ENCODE measurements at regions not wholly inside any gene's neighbourhood (a gene's known extent, or its start where the extent isn't known, plus 50 kb on each side); places are given as distances from the start of the nearest gene placed in this dataset.
"Not testable (repeated sequence)": the region's sequence is repeated elsewhere in the genome, so short reads cannot be mapped to it uniquely, and the experiment has no call there.

DNA sequence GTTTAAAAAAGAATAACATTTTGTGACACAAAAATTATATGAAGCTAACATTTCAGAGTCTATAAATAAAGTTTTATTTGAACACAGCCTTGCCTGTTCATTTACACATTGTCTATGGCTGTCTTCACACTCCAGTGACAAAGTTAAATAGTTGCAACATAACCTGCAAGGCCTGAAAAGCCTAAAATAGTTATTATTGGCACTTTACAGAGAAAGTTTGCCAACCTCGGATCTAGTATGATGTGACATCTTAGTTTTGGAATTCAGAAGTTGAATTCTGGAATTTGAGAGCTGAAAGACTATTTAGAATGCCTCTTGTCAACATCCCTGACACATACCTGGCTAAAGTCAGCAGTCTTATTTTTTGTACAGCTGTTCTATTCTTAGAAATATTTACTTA, 68.3 kb downstream of the DYRK2 start:
- no peak for DNase-seq

DNA sequence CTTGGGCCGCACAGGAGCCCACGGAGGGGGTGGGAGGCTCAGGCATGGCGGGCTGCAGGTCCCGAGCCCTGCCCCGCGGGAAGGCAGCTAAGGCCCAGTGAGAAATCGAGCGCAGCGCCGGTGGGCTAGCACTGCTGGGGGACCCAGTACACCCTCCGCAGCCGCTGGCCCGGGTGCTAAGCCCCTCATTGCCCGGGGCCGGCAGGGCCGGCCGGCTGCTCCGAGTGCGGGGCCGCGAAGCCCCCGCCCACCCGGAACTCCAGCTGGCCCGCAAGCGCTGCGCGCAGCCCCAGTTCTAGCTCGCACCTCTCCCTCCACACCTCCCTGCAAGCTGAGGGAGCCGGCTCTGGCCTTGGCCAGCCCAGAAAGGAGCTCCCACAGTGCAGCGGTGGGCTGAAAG, 70.8 kb downstream of the DYRK2 start:
- DNase-seq, result not testable (repeated sequence)

DNA sequence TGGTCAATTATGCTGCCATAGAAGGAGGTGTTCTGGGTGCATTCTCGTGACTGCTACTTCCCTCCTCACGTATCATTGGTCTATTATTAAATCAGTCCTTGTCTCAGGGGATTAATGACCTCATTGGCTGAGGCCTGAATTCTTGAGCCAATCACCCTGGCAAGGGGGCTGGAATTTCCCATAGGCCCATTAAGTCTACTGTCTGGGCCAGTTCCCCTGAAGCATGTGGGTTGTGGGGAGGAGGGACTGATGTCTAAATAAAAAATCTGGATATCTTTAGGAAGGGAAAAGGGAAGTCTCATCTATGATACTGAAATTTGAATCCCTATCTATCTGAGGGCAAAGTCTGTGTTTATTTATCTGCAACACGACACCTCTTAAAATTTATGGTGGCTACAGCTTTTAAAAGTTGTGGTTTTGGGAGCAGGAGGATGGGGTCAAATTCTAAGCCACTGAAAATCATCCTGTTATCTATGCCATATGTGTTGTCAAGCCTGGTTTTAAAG, 71.9 kb downstream of the DYRK2 start:
- no peak for DNase-seq

DNA sequence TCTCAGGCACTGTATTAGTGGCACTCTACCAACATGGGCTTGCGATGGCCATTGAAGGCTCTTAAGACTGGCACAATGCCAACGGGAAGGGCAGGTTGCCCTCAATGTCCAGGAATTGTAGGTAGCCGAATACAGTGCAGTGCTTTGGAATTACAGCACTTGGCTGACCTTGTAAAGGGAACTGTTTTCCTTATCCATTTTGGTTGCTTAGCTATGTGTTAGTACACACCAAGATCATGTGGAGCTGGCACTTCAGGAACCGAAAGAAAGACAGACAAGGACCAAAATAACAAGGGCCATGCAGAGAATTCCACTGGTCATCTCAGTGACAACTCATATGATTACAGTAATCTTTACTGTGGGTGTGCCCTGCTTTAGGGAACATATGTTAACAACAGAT, 72.7 kb downstream of the DYRK2 start:
- no peak for DNase-seq

DNA sequence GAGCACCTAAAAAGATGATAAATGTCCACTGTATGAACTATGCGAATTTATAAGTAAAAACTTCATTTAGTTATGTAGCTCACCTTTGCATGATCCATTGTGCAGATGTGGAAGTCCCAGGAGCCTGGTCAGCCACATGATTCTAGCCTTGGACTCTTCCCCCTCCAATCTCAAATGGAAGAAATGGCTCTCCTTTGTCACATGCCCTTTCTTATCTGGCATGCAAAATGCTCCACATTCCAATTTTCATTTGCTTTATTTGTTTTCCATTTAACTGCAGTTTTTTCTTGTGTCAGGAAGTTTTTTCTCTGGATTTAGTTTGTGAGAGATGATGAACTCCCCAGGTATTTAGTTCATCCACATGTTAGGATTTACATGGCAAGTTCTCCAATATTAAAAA, 73.8 kb downstream of the DYRK2 start:
- DNase-seq, result no peak

DNA sequence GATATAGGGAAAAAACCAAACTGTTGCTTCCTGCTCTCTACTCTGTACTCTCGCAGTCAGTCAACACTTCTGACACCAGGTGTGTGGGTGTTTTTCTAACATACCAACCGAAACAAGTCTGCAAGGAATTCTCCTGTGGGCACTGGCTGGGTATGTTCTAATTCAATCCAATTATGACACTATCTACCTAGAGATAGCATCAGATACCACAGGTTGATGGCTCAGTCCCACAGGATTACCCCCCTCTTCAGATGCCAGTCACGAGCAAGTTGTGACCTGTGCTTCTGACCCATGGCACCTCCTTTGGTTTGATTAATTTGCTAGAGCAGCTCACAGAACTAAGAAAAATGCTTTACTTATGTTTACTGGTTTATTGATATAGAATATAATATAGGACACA, 78.3 kb downstream of the DYRK2 start:
- DNase-seq, result no peak

DNA sequence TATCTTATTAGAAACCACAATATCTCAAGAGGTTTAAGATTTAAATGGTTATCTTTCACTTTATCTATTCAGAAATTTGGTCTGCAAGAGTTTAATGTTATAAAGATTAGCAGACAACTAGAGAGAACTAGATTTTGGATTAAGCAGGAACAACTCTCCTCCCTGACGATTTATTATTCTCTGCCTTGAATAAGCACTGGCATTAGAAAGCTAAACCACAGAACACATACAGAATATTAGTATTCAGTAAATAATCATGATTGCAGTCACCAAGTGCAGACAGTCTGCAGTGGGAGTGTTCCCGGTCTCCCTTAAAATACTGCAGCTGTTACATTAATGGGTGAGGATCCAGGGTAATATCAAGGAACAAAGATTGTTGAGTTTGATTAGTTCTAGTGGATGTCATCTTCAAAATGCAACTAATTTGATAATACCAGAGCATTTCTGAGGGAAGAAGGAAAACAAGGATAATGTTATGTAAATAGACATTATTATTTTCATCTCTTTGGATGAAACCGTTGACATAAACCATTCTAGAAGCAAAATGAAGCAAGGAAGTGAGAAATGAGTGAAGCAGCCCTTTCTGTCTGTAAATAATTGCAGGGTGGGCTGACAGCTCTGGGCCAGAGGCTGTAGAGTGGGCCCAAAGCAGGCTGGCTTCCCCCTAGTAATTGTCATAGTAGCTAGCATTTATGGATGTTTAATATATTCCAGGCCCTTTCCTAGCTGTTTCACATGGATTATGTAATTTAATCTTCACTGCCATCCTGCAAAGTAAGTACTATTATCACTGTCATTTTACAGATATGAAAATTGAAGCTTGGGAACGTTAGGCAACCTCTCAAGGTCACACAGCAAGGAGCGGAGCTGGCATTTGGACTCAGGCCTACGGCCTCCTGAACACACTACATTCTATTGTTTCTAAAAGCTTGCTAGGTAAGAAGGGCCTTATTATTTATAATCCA, 79.4 kb downstream of the DYRK2 start:
- no peak for DNase-seq

DNA sequence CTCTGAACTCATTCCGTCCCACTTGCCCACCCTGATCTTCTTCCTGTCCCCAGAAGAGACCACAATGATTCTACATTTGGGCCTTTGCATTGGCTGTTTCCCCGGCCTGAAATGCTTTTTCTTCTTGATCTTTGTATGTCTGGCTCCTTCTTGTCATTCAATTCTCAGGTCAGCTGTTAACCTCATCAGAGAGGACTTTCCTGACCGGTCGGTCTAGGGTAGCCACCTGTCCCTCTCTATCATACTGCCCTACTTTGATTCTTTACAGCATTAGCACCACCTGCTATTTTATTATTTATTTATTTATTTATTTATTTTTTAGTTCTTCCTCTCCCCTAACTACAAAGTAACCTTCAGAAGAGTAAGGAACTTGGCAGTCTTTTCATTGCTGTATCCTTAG, 84.3 kb downstream of the DYRK2 start:
- DNase-seq, result no peak

DNA sequence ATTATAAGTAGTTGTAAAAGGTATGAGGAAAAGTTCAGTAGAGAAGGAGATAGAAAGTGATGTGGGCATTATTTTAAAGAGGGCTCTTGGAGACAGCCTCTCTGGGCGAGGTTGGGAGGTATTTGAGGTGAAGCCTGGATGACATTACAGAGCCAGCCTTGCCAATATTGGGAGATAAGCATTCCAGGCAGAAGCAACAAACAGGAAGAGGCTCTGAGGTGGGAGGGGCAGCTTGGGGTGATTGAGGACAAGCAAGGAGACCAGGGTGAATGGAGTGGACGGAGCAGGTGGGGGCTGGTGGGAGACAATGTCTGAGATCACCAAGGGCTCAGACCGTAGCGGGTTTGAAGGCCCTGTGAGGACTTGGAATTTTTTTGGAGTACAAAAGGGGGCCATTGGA, 87.3 kb downstream of the DYRK2 start:
- no peak for DNase-seq

DNA sequence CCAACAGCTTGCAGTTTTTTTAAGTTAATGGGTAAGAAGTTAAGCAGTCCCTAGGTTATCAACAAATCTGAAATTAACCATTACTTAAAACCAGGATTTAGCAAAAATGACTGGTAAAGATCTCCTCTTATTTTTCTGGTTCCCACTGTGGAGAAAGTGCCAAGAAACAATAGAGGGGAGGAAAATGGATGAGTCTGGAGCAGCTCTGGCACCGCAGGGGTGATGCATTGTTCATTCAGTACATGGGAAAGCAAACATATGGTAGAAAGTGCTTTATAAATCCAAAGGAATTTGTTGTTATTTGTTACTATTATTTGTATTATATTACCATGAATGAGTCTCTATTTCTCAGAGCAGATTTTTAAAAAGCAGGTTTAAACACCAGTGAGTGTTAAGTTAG, 92.2 kb downstream of the DYRK2 start:
- DNase-seq, result no peak

DNA sequence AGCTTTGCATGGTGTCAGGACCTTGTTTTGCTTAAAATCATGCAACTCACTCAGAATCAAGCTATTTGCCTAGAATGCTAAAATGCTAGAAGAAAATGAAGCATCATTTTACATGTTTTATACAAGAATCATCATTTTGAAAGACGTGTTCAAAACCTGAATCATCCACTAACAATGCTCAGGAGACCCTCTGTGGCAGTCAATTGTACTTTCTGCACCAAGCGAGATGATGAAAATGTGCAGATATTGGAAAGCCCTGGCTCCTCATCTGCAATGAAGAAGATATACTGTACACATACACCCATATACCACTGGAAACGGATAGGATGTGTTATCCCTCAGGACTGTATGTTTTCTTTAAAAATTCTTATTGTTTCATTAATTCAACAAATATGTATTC, 92.7 kb downstream of the DYRK2 start:
- no peak for DNase-seq

DNA sequence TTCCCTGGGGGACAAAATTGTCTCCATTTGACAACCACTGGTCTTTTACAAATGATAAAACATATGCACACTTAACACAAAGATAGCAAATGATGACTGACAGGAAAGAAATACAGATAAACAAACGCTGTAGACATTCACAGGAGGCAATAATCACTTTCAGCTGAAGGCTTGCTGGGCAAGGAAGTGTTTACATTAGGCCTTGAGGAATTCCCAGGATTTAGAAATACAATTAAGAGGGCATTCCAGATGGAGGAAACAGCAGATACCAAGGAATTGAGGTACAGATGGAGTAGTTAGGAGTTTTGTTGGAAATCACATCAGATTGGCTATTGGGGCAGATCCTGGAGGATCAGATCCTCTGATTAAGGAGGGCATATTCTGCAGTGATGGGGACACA, 93.9 kb downstream of the DYRK2 start:
- DNase-seq, result no peak

DNA sequence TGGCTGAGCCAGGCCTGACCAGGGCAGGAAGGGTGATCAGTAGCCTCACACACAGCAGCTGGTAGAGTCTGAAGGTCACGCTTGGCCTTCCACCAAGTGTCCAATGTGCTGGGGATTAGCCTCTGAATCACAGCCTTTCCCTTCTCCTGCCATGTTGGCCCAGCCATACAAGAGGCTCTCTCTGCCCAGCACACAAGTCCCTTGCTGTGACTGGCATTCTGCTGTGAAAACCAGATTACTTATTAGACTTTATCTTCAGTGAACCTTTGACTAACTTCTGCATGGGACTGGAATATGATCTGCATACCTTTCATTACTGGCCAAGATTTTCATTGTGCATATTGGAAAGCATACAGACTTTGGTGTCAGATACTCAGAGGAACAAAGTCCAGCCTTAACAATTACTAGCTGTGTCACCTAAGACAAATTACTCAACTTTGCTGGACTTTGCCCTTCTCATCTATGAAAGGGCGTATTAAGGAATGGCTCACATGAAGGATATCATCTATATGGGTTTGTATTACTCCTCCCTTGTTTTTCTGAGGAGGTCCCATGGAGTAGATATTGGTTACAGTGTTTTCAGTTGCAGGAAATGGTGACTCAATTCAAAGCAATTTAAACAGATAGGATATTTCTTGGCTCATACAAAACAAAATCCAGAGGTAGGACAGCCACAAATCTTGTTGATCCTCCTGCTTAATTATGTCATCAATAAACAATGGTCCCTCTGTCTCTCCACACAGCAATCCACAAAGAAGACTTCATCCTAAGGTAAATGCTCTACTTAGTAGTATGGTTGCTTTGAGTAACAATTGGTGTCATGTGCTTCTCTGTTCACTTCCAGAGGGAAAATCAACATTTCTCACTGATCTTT, 99.6 kb downstream of the DYRK2 start:
- no peak for DNase-seq

DNA sequence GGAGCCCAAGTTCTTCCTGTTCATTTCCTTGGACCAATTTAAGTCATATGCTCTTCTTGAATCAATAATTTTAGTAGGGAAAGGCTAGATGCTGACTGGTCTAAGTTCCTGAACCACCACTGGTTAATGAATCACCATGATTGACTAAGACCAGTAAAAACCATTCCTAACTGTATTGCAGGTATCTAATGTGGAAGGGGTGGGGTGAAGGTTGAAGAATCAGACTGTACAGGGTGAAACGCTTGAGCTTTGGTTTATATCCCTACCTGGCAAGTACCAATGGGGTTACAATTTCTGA, 100.1 kb downstream of the DYRK2 start:
- DNase-seq, result no peak

DNA sequence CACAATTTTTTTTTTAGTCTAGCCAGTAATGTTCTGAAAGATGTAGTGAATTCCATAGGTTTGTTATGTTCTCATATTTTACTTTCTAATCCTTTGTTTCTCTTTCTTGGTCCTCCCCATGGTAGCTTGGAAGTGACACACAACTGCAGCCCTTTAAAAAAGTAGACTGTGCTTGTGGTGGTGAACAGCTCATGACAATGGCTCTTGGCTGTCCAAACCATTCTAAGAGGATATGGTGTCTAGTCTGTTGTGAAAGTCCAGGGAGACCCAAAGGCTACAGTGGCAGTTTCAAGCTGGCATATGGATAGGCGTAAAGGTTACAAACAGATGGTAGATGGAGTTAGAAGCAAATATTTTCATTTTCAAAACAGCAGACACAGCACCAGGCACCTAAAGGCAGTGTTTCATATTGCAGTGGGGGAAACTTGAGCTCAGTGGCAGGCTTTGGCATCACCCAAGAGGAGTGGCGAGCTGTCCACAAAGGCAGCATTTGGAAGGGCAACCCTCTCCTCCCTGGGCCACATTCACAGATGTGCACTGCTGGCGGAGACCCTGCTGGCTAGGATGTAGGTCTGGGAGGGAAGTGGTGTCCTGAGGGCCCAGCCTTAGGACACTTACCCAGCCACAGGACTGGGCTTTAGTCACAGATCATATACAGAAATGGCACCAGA, 102.1 kb downstream of the DYRK2 start:
- DNase-seq, result no peak

DNA sequence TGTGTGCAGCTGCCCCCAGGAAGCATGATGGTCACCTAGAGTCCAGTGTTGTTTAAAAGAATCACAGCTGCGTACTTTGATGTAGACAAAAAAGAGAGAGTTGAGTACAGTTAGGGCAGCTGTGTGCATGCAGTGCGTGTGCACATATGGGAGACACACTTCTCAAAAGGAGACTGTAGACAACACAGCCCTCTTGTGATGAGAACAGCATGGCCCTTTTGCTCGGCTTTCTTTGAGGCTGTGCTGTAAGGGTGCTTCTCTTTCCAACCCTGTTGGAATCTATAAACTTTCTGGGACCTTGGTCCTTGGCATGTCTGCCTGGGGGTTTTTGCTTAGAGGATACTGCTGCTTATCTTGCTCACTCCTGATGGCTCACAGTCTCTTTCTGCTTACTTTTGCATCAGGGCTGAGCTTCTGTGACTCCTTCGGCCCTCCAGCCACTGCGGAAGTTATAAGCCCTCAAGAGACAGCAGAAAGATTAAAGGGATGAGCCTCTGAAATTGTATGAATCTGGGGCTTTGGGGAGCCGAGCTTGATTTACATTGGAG, 102.9 kb downstream of the DYRK2 start:
- no peak for DNase-seq

DNA sequence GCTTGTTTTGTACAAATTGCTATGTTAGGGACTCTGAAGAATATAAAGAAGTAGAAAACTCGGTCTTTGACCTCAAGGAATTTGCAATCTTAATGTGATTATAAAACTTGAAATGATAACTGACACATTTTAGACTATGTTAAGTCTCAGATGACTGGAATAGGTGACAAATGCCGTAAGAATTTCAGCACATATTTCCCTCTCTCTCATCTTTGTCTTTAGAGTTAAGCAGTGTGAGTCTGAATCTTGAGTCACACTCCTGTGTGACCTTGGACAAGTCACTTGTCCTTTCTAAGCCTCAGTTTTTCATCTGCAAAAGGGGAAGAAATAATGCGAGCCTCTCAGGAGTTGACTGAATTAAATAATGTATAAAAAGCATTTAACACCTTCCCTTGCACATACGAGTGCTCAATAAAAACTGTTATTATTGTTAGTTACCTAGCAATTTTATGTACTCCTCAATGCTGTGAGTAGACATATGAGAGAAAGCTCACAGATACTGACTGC, 103.7 kb downstream of the DYRK2 start:
- DNase-seq, result no peak

DNA sequence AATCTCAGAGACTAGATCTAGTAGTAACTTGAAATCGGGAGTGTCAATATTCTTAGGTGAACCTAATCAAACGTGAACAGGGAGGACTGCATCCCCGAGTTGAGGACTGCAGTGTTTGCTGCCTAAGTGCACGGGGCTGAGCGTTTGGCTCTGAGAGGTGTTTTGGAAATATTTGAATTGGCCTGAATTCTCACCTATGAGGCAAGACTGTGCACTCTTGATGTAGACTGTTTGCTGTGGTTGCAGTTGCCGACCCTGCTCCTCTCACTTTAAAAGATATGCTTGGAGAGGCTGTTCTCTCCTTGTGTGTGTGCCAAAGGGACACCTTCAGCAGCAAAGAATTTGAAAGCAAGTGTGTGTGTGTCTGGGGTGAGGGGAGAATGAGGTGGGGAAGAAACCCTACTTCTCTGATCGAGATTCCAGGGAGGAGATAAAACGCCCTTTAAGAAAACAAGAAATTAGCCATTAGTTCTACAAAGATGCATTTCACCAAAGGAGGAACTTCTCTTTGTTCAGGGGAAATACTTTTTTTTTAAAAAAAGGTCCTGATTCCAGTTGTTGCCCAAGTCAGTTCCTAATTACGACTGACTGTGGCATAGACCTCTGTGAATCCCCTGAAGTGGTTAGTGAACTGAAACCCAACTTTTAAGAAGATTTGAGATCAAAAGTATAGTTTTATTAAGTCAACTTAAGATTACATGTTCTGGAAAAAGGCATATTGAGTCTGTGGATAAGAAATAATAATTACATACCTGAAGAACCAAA, 106.6 kb downstream of the DYRK2 start:
- no peak for DNase-seq

DNA sequence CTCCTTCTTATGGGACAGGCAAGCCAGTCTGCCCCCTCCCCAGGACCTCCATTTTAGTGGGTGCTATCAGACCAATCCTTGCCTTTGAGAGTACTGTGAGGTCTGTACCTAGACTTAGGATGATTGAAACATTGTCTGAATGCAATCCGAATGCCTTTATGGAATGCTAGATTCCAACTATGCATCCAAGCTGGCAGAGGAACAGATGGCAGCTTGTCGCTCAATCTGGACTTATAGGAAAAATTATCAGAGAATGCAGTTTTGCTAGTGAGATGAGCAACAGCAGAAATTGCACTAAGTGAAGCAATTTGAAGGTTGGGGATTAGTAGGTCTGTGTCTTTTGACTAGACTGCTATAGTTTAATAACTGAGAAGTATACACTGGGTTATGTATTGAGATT, 109.1 kb downstream of the DYRK2 start:
- DNase-seq, result no peak

DNA sequence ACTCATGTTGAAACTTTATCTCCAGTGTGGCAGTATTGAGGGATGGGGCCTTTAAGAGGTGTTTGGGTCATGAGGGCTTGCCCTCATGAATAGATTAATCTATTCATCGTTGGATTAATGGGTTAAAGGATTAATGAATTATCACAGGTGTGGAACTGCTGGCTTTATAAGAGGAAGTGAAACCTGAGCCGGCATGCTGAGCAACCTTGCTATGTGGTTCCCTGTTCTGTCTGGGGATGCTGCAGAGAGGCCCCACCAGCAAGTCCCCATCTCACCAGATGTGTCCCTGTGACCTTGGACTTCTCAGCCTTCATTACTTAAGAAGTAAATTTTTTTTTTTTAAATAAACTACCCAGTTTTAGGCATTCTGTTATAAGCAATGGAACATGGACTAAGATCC, 109.6 kb downstream of the DYRK2 start:
- DNase-seq, result no peak

DNA sequence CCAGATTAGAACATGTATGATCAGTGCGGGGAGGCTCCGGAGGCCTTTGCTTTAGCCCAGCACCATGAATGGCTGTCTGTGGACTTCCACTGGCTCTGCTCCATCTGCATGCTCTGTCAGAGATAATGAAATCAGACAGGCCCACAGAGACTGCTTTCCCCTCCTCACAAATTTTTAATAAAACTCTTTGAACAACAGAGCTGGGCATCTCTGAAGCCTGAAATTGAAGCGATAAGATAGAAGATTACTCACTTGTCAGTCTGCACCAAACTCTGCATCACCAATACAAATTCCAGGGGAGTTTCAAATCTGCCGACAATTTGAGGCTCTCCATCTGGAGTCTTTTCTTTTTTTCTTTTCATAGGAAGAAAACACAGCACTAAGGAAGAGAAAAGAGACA, 110.0 kb downstream of the DYRK2 start:
- DNase-seq, result no peak

Data from left kidney (tissue), 1 donor.